Liver (tissue), 3 donors: ENCODE measurements at regions not wholly inside any gene's neighbourhood (a gene's known extent, or its start where the extent isn't known, plus 50 kb on each side); places are given as distances from the start of the nearest gene placed in this dataset.

Experiments
- CTCF ChIP-seq: fragments of 150-350 bp; IDR thresholded peaks from 2 replicates; pipeline ENCODE4 v1.5.1; 2017; ENCODE audit warnings: improper control_type of control experiment, low read depth, low read length; ENCODE audit not compliant: missing input control
- EGR1 ChIP-seq, 2 donors: IDR thresholded peaks; 2 replicates each; pipeline ENCODE4 v1.6.1; 2016 to 2018; ENCODE audit warnings: antibody characterized with exemption in 2 of 2, low read depth in 2 of 2
- NR2F2 ChIP-seq: IDR thresholded peaks from 2 replicates; pipeline ENCODE4 v1.6.1; 2016; ENCODE audit warnings: antibody characterized with exemption
- RAD21 ChIP-seq, 2 donors: IDR thresholded peaks; 2 replicates each; pipeline ENCODE4 v1.6.1; 2016; ENCODE audit warnings: antibody characterized with exemption in 2 of 2, mild to moderate bottlenecking in 2 of 2
- REST ChIP-seq: IDR thresholded peaks from 2 replicates; pipeline ENCODE4 v1.6.1; 2016; ENCODE audit warnings: antibody characterized with exemption, mild to moderate bottlenecking
- RXRA ChIP-seq, 2 donors: IDR thresholded peaks; 2 replicates each; pipeline ENCODE4 v1.6.1; 2017 to 2018; ENCODE audit warnings: antibody characterized with exemption in 2 of 2, mild to moderate bottlenecking in 1 of 2
- SP1 ChIP-seq: IDR thresholded peaks from 2 replicates; pipeline ENCODE4 v1.6.1; 2018; ENCODE audit warnings: antibody characterized with exemption, mild to moderate bottlenecking
- TAF1 ChIP-seq: conservative IDR thresholded peaks from 2 replicates; pipeline ENCODE4 v1.6.1; 2016; ENCODE audit warnings: antibody characterized with exemption, mild to moderate bottlenecking
- YY1 ChIP-seq: IDR thresholded peaks from 2 replicates; pipeline ENCODE4 v1.6.1; 2016; ENCODE audit warnings: antibody characterized with exemption, mild to moderate bottlenecking
- ZBTB33 ChIP-seq: IDR thresholded peaks from 2 replicates; pipeline ENCODE4 v1.6.1; 2016; ENCODE audit warnings: antibody characterized with exemption
- donor health status: healthy.
- donor health status: healthy.

- no peak for TF ChIP-seq CTCF
- TF ChIP-seq RXRA (IDR thresholded peaks at IDR 0.05), result no peak
- no peak for TF ChIP-seq RAD21 (IDR thresholded peaks at IDR 0.05)
- no peak for TF ChIP-seq REST
- TF ChIP-seq ZBTB33, result no peak
- no peak for TF ChIP-seq TAF1
- no peak for TF ChIP-seq SP1
- TF ChIP-seq EGR1 (IDR thresholded peaks at IDR 0.05; ENCODE audit: low read depth in 2 of 2), result no peak
- TF ChIP-seq YY1, result no peak
- TF ChIP-seq NR2F2, result no peak
Measured at GRCh38 chr11:24181395-24182047, 315.3 kb upstream of the LUZP2 start.
